HG02852 (cell line): ENCODE measurements at regions not wholly inside any gene's neighbourhood (a gene's known extent, or its start where the extent isn't known, plus 50 kb on each side); places are given as distances from the start of the nearest gene placed in this dataset.

Source experiments
- ATAC-seq: cut with Tn5 transposase; IDR thresholded peaks from one replicate; pipeline ENCODE4 v1.9.1; 2021; ENCODE audit warnings: mild to moderate bottlenecking, moderate library complexity; ENCODE audit not compliant: unreplicated experiment

DNA sequence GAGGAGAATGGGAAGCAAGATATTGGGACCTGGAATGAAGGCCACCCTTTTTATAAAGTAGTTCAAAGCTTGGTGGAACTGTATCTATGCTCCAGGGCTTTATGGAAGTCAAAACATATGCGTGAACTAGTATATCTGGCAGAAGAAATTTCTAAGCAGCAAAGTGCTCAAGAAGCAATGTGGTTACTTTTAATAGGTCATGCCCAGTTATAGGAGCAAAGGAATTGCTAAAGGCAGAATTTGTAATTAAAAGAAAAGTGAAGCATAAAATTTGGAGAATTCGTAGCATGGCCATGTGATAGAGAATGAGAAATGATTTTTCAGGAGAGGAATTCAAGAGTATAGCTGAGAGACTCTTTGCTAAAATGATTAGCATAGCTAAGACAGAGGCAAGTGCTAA lies 1110.4 kb downstream of the XPNPEP1 start:
- no peak for ATAC-seq

DNA sequence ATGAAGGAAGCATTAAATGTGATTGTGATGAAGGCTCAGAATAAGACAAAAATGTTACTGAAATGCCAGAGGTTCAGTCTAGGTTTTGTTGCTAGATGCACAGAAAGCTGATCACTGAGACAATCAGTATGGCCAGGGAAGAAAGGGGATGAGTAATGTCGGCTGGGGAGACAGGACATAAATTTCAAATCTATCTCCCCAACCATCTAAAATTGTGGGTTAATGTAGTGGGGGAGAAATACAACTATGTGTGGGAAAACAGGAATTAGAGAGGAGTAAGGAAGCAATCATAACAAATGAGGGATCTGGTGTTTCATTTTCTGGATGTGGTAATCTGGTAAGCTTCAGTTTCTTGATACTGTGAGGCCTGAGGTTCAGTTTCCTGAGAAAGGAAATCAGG lies 1111.0 kb downstream of the XPNPEP1 start:
- no peak for ATAC-seq

DNA sequence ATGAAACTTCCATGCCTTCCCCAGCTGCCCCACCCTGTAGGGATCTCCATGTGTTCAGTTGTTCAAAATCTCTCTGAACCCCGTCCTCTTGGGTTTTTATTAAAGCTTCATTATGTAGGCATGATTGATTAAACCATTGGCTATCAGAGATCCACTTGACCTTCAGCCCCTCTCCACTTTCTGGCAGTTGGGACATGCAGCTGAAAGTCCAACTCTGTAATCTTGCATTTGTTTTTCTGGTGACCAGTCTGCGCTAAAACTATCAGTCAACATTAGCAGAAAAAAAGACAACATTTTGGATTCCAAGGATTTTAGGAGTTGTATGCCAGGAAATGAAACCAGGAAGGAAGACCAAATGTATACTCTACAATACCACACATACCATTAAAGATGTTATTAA lies 1115.1 kb downstream of the XPNPEP1 start:
- no peak for ATAC-seq

DNA sequence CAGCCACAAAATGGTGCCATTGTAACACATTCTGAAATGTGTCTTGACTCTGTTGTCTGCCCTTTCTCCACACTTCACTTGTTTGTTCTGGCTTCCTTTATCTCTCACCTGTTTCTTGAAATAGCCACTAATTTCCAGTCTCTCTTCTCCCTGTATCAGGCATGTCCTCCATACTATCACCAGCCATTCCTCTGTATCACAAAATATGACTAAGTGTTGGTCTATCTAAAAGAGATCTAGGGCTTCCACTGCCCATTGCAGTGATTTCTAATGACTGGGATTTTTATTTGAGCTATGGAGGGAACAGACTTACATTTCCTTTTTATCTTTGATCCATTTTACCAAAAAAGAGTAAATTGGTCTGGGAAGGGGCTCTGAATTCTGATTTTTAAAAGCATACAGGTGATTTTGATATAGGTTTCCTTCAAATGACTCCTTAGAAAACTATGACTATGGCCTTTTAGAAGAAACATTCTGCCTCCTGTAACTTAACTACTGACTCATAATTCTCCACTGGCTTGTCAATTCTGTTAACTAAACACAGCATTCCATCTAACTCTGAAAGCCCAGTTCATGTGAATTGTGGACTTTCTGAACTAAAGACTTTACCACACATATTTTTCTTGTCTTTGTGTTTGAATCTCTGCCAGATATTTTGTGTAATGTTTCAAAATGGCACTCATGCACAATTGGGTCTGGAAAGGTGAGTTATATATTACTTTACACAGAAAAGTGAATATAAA lies 1121.4 kb downstream of the XPNPEP1 start:
- no peak for ATAC-seq

DNA sequence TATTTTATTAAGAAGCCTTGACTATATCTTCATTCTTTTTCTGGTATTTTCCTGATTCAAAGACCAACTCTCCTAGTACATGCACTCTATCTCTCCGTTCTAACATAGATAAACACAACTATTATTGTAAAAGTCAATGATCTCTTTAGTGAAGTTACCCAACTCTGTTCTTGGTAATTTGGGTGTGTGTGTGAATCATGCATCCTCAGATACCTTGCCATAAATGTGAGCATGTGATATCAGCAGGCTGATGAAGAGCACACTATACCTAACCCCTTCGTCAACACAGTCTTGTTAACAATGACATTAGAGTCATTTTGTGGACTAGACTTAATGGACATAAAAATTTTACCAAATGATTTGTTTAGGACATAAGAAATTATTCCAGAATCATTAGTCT lies 1122.1 kb downstream of the XPNPEP1 start:
- no peak for ATAC-seq

DNA sequence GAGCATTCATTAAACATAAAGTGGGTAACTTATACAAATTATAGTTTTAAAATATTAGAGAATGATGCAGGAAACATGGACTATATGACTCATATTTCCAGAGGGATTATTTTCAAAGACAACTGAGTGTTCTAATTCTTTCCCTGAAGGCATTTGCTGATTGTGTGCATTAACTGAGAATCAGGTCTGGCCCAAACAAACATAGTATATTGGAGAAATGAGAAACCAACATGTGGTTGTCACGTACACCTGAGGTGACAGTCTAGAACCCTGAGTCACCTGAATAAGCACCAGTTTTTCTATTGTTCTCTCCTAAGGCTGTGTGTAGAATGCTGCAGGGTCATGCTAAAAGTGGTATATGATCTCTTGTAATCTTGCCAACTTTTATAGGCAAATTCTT lies 1125.7 kb downstream of the XPNPEP1 start:
- no peak for ATAC-seq

DNA sequence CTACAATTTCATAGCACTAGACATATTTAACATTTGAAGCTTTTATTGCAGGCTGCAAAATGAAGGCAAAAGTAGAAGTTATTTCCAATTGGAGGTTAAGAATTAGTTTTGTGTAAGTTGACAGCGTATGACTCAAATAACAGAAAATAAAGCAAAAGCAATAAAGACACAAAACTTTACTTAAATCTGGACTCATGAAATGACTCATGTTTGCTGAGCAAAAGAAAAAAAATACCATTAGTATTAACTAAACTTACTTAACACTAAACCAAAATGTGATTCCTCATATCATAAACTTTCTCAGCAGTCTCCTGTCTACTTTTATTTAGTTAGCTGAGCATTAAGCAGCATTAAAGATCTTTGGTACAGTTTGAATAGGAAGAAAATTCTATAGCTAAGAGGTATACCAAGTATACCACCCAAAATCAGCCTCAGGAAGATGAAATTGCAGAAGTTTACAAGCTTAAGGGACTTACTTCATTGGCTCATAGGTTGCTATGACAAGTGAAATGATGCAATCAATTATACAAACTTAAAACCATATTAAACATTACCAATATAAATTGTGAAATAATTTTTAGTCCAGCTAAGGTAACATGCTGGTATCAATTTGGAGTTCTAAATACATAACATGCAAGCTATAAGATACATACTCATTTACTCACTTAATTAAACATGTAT lies 1131.4 kb downstream of the XPNPEP1 start:
- no peak for ATAC-seq

DNA sequence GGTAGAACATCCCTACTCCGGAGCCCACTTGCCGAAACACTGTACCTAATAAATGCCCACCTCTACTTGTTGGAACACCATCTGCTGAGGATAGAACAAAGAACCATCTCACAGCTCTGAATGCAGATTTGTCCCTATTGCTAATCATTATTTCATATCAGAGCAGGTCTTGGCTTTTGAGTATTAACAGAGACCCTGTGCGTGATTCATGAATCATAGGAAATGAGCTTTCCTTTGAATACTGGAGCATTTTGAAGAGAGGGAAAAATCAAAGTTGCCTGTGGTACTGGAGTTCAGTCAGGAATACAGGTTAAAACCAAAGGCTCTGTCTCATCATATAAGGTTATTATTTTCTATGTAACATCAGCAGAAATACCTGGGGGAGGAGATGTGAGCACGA lies 1132.3 kb downstream of the XPNPEP1 start:
- no peak for ATAC-seq

DNA sequence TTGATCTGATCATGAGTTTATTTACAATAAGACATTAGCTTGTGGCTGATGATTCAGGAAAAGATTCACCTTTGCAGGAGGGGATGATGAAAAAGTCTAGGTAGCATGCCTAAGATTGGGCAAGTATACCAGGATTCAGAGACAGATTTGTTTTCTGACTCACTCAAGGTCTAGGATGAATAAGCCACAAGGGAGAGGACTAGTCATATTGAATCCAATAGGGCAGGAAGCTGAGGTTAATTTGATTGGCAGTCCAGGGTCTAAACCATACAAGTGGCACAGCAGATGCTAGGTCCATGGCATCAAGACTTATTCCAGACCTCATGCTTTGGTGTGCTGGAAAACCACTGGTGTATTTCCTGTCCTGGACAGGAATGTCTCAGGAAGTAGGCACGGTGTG lies 1133.4 kb downstream of the XPNPEP1 start:
- ATAC-seq: peak; percentile 82

DNA sequence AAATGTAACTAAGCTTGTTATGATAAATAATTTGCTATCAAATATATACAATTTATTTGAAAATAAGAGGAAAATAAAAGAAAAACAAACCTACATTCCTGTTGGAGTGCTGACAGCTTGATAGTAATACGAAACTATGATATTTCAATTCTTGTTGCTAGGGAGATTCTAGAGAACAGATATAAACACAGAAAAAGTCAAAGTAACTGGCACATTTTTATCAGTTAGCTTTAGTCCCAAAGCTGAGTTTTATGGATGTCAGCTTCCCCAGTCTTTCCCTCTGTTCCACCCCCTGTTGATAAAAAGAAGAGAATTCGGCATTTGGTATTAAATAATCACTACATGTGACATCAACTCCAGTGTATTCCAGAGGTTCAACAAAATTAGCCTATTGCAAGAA lies 1134.0 kb downstream of the XPNPEP1 start:
- ATAC-seq: no peak

DNA sequence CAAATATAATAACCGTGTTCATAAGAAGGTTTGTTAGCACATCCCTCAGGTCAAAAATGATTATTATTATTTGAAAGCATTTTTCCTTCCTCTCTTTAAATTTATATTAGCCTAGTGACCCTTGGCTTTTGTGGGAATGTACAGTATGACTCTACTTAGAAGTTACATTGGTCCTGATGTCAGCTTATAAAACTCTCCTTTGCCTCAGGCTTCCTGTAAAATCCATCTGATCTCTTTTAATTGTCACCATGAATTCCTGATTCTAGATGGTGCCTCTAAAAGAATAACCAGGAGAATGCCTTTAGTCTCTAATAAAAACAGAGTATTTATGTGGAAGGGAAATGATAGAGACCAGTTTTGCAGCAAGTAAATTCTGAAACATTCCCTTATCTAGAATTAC lies 1134.4 kb downstream of the XPNPEP1 start:
- no peak for ATAC-seq

DNA sequence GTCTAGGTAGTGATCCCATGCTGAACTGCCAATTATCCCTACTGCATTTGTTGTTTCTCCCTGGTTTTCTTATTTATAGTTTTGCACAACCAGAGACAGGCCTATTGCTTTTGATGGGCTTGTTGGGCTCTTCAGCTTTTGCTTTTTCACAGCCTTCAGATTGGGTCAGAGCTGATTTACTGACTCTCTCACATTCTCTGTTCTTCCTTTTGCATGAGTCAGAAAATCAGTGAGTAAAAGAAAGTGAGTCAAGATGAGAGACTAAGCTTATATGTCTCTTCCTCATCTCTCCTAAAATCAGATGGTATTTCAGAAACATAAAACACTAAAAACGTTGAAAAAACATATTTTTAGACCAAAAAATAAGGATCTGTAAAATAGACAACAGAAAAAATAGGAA lies 1135.4 kb downstream of the XPNPEP1 start:
- no peak for ATAC-seq

DNA sequence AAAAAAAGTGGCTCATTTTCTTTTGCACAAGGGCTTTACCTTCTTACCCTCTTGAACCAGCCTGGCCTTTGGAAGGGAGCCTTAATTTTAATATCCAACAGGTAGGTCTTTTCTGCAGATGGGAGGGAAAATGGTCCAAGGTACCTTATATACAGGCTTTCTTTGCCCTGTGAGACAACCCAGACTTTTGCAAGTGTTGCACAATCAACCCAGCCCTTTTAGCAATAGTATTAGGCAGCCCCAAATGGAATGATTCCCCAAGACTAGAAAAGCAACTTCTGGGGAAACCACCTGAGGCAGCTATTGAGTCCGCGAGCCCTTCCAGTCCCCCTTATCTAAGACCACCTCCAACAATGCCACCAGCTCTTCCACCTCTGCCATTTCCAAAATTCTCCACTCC lies 1138.3 kb downstream of the XPNPEP1 start:
- no peak for ATAC-seq

DNA sequence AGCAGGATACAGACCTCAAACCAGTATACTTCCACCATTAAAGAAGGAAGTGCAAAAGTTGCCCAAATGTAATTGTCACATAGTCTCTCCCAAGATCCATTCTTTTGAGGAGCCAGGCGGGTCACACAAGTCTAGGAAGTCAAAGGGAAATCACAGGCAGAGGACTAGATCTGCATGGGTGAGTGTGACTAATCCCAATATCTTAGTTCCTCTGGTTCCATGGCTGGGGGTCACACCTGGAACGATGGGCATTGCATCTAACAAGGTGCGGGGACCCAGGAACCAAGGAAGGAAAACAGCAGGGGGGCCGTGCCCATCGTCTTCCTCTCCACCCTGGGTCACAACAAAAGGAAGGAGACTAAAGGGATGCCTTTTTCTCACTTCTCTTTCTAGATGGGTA lies 1138.8 kb downstream of the XPNPEP1 start:
- no peak for ATAC-seq

DNA sequence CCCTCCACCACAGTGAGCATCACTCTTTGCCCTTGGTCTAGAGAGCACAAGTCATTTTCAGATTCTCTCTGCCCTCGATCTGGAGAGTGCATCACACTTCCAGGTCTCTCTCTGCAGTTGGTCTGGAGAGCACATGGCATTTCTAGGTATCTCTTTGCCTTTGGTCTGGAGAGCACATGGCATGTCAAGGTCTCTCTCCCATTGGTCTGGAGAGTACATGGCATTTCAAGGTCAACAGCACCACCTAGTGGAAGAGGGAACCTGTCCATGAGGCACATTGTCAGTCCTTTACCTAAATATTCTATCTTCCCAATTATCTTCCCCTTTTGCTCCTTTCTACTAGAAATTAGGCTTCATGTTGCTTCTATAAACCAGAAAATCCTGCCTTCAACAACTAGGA lies 1139.4 kb downstream of the XPNPEP1 start:
- peak; percentile 80 for ATAC-seq

DNA sequence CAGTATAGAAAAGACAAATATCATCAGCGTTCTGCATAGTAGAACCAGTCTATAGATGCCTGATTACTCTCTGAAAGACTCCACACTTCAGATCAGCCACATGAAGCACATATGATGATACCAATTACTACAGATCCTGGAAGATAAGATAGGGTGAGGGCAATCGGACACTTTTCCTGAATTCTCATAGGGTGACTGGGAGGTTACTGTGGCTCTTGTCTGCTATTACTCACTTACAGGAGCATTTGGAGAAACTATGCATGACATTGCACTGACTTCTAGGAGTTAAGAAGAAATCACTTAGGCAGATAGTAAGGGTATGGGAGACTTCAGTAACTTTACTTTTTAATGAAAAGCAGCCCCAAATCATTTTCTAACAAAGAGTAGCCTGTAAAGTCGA lies 1140.9 kb downstream of the XPNPEP1 start:
- no peak for ATAC-seq

DNA sequence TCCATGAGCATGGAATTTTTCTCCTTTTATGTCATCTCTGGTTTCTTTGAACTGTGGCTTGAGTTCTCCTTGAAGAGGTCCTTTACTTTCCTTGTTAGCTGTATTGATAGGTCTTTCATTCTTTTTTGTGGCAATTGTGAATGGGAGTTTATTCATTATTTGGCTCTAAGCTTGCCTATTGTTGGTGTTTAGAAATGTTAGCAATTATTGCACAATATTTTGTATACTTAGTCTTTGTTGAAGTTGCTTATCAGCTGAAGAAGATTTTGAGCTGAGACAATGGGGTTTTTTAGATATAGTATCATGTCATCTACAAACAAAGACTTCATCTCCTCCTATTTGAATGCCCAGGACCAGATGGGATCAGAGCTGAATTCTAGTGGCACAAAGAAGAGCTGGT lies 1143.8 kb downstream of the XPNPEP1 start:
- no peak for ATAC-seq

DNA sequence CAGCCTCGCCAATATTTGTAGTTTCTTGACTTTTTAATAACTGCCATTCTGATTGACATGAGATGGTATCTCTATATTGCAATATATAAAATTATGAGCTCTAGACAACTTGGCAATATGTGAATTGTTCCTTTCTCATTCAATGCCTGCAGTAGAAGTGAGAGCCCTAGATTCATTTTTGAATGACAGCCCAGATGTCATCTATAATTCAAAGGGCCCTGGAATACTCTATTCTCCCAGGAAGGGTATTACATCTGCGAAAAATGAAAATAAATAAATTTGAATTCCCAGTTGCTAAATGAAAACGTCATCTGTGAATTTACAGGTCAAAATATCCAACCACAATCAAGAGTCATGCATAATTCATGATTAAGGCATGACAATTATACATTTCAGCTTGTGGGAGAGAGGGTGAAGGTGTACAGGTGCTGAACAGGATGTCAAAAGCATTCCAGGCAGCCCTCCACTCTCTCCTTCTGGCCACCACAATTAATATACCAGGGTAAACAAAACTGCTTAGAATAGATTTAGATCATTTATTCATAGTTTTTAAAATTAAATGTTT lies 1147.3 kb downstream of the XPNPEP1 start:
- ATAC-seq: no peak

DNA sequence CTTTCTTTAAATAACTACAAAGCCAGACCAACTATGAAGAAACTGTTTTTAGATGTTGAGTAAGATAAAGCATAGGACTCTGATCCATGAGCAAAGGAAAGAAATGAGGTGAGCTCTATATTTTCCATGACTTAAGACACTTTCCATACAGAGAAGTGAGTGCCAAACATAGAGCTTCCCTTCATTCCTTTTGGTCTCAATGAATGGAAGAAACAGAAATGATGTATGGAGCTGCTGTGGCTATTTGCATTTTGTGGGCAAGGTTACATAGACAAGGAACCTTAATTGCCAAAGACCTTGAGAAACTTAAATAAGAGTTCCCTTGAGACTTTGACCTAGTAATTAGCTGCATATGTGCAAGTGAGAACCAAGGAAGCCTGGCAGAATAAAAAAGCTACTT lies 1152.2 kb downstream of the XPNPEP1 start:
- ATAC-seq: no peak

DNA sequence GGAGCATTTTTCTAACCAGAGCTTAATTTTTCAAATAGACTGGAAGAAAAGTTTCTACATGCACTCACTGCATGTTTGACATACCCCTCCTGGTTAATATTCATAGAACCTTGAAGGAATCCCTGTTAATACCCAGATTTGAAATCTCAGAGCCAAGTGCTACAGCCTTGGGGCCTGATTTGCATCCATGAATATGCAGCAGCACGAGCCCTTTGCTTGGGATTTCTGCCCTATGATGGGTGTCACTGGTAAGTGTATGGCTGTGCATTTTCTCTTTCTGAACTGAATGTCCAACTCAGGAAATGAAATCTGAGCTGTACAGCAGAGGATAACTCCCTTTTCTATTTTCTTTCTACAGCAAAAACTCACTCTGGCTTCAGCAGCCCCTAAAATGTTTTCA lies 1157.5 kb downstream of the XPNPEP1 start:
- ATAC-seq: no peak

DNA sequence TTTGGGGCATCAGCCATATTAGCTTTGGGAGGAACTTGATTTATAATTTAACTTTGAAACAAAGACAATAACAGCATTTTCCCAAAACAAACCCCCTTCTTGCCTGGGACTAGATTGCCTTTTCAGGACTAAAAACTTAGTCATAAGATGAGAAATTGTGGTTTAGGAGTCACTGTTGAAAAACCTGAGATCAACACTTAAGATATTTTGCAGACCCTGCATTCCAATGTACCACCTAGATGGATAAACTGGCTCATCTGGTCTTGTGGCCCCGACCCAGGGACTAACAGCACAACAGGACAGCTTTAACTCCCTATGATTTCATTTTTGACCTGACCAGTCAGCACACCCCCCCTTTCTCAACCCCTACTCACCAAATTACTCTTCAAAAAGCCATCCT lies 1165.4 kb downstream of the XPNPEP1 start:
- ATAC-seq: no peak

DNA sequence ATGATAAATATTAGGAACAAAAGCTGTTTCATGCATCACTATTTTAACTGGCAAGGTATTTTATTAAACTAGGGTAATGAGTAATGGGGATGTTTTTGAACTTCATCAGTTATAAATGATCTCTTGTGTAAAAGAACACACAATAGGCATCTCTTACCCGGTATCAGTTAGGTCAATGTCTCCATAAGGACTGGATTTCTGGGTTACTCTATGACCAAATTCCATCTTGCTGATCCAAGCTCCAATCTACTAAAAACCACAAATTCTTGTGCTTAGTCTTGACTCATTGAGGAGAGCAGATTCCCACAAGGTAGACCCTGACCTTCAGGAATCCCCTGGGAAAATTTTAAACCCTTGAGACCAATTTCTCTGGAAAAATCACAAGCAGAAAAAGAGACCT lies 1167.7 kb downstream of the XPNPEP1 start:
- no peak for ATAC-seq
